Activated T-helper 17 cell treated with anti-CD3 and anti-CD28 coated beads, Interleukin-2, amount 50 U/mL, for 72 hours (primary cell): ENCODE measurements at regions not wholly inside any gene's neighbourhood (a gene's known extent, or its start where the extent isn't known, plus 50 kb on each side); places are given as distances from the start of the nearest gene placed in this dataset.

ENCODE experiments used
- ATAC-seq: fragments of 150-1000 bp; cut with Tn5 transposase; replicated peaks from 2 replicates; pipeline ENCODE4 v1.10.0; 2021; ENCODE audit warnings: mild to moderate bottlenecking, moderate library complexity
- H3K27ac Mint-ChIP-seq: one replicate; pipeline ENCODE4 v1.8.0; 2022; ENCODE audit warnings: mixed read lengths
- H3K27me3 Mint-ChIP-seq: one replicate; pipeline ENCODE4 v1.8.0; 2022; ENCODE audit warnings: mixed read lengths
- H3K36me3 Mint-ChIP-seq: one replicate; pipeline ENCODE4 v1.8.0; 2022; ENCODE audit warnings: low read depth, mild to moderate bottlenecking, mixed read lengths
- H3K4me1 Mint-ChIP-seq: one replicate; pipeline ENCODE4 v1.8.0; 2022; ENCODE audit warnings: mixed read lengths
- H3K4me3 Mint-ChIP-seq: one replicate; pipeline ENCODE4 v1.8.0; 2022; ENCODE audit warnings: mild to moderate bottlenecking, mixed read lengths
- H3K9me3 Mint-ChIP-seq: one replicate; pipeline ENCODE4 v1.8.0; 2022; ENCODE audit warnings: mixed read lengths

- no peaks in the 10 kb centered on the region for H3K4me1 Mint-ChIP-seq
- H3K27ac Mint-ChIP-seq, result no peak overlapping the region
- ATAC-seq, result no peak
- H3K27me3 Mint-ChIP-seq, result peaks cover 8% of the 10 kb centered on the region
- H3K9me3 Mint-ChIP-seq, result no peaks in the 10 kb centered on the region
- H3K36me3 Mint-ChIP-seq, result no peaks in the 10 kb centered on the region
- H3K4me3 Mint-ChIP-seq, result no peak overlapping the region
Observed at GRCh38 chr13:111555903-111556302, 235.5 kb downstream of the TEX29 start.

- H3K36me3 Mint-ChIP-seq, result no peaks in the 10 kb centered on the region
- H3K27me3 Mint-ChIP-seq, result peaks cover 11% of the 10 kb centered on the region
- no peak overlapping the region for H3K4me3 Mint-ChIP-seq
- H3K9me3 Mint-ChIP-seq, result no peaks in the 10 kb centered on the region
- ATAC-seq, result no peak
- H3K4me1 Mint-ChIP-seq, result no peaks in the 10 kb centered on the region
- H3K27ac Mint-ChIP-seq, result no peak overlapping the region
Observed at GRCh38 chr13:111556496-111556895, 236.1 kb downstream of the TEX29 start.

GRCh38 chr13:111557921-111558699 lies 237.7 kb downstream of the TEX29 start:
- Mint-ChIP-seq H3K4me1 (no peaks in the 10 kb centered on the region), H3K27me3 (peaks cover 18% of the 10 kb centered on the region), H3K9me3 (no peaks in the 10 kb centered on the region), H3K27ac (no peak overlapping the region), H3K4me3 (no peak overlapping the region), H3K36me3 (no peaks in the 10 kb centered on the region)
- ATAC-seq, result no peak

GRCh38 chr13:111558700-111559088 lies 238.3 kb downstream of the TEX29 start:
- H3K4me1 Mint-ChIP-seq, result no peaks in the 10 kb centered on the region
- H3K27ac Mint-ChIP-seq, result no peak overlapping the region
- H3K27me3 Mint-ChIP-seq, result peaks cover 18% of the 10 kb centered on the region
- no peak for ATAC-seq
- no peak overlapping the region for H3K4me3 Mint-ChIP-seq
- no peaks in the 10 kb centered on the region for H3K9me3 Mint-ChIP-seq
- H3K36me3 Mint-ChIP-seq, result no peaks in the 10 kb centered on the region

GRCh38 chr13:111559612-111560403 lies 239.4 kb downstream of the TEX29 start:
- H3K9me3 Mint-ChIP-seq, result no peaks in the 10 kb centered on the region
- peaks cover 22% of the 10 kb centered on the region for H3K27me3 Mint-ChIP-seq
- no peak overlapping the region for H3K27ac Mint-ChIP-seq
- no peak overlapping the region for H3K4me3 Mint-ChIP-seq
- ATAC-seq, result no peak
- H3K4me1 Mint-ChIP-seq, result no peaks in the 10 kb centered on the region
- no peaks in the 10 kb centered on the region for H3K36me3 Mint-ChIP-seq

- Mint-ChIP-seq H3K36me3 (no peaks in the 10 kb centered on the region), H3K4me1 (no peaks in the 10 kb centered on the region), H3K9me3 (no peaks in the 10 kb centered on the region)
Observed at GRCh38 chr13:111561091-111561781, 240.8 kb downstream of the TEX29 start.

GRCh38 chr13:111562716-111563115 lies 242.3 kb downstream of the TEX29 start:
- Mint-ChIP-seq H3K4me1 (no peaks in the 10 kb centered on the region), H3K27ac (no peak overlapping the region), H3K9me3 (no peaks in the 10 kb centered on the region), H3K27me3 (peaks cover 23% of the 10 kb centered on the region), H3K36me3 (no peaks in the 10 kb centered on the region), H3K4me3 (no peak overlapping the region)
- ATAC-seq, result no peak

More at GRCh38 chr13:111561091-111561781, 240.8 kb downstream of the TEX29 start:
- Mint-ChIP-seq H3K4me3 (no peak overlapping the region), H3K27me3 (peaks cover 22% of the 10 kb centered on the region), H3K27ac (no peak overlapping the region)
- ATAC-seq, result no peak

- Mint-ChIP-seq H3K36me3 (no peaks in the 10 kb centered on the region), H3K4me1 (no peaks in the 10 kb centered on the region), H3K4me3 (no peak overlapping the region), H3K9me3 (peaks cover 3% of the 10 kb centered on the region), H3K27ac (no peak overlapping the region), H3K27me3 (peaks cover 29% of the 10 kb centered on the region)
- no peak for ATAC-seq
Observed at GRCh38 chr13:111564606-111565005, 244.2 kb downstream of the TEX29 start.

- H3K4me3 Mint-ChIP-seq, result no peak overlapping the region
- peaks cover 3% of the 10 kb centered on the region for H3K9me3 Mint-ChIP-seq
- ATAC-seq, result no peak
- H3K36me3 Mint-ChIP-seq, result no peaks in the 10 kb centered on the region
- no peaks in the 10 kb centered on the region for H3K4me1 Mint-ChIP-seq
- no peak overlapping the region for H3K27ac Mint-ChIP-seq
- H3K27me3 Mint-ChIP-seq, result peaks cover 29% of the 10 kb centered on the region
Observed at GRCh38 chr13:111565400-111565799, 245.0 kb downstream of the TEX29 start.

GRCh38 chr13:111566567-111566966 lies 246.1 kb downstream of the TEX29 start:
- H3K27me3 Mint-ChIP-seq, result peaks cover 25% of the 10 kb centered on the region
- H3K36me3 Mint-ChIP-seq, result no peaks in the 10 kb centered on the region
- peaks cover 3% of the 10 kb centered on the region for H3K9me3 Mint-ChIP-seq
- no peak overlapping the region for H3K4me3 Mint-ChIP-seq
- H3K27ac Mint-ChIP-seq, result no peak overlapping the region
- ATAC-seq, result no peak
- no peaks in the 10 kb centered on the region for H3K4me1 Mint-ChIP-seq

GRCh38 chr13:111567637-111568036 lies 247.2 kb downstream of the TEX29 start:
- peaks cover 18% of the 10 kb centered on the region for H3K27me3 Mint-ChIP-seq
- H3K9me3 Mint-ChIP-seq, result peaks cover 3% of the 10 kb centered on the region
- no peak overlapping the region for H3K4me3 Mint-ChIP-seq
- ATAC-seq, result no peak
- H3K4me1 Mint-ChIP-seq, result no peaks in the 10 kb centered on the region
- H3K27ac Mint-ChIP-seq, result no peak overlapping the region
- no peaks in the 10 kb centered on the region for H3K36me3 Mint-ChIP-seq

- Mint-ChIP-seq H3K4me3 (no peak overlapping the region), H3K9me3 (peaks cover 3% of the 10 kb centered on the region), H3K27me3 (peaks cover 18% of the 10 kb centered on the region), H3K36me3 (no peaks in the 10 kb centered on the region), H3K27ac (no peak overlapping the region), H3K4me1 (no peaks in the 10 kb centered on the region)
- no peak for ATAC-seq
Observed at GRCh38 chr13:111568290-111568689, 247.8 kb downstream of the TEX29 start.

- peaks cover 7% of the 10 kb centered on the region for H3K9me3 Mint-ChIP-seq
- no peaks in the 10 kb centered on the region for H3K4me1 Mint-ChIP-seq
- no peak overlapping the region for H3K27ac Mint-ChIP-seq
- no peak overlapping the region for H3K4me3 Mint-ChIP-seq
- peaks cover 15% of the 10 kb centered on the region for H3K27me3 Mint-ChIP-seq
- no peak for ATAC-seq
- H3K36me3 Mint-ChIP-seq, result no peaks in the 10 kb centered on the region
Observed at GRCh38 chr13:111570911-111571310, 250.5 kb downstream of the TEX29 start.

- Mint-ChIP-seq H3K4me1 (no peaks in the 10 kb centered on the region), H3K36me3 (no peaks in the 10 kb centered on the region), H3K27me3 (peaks cover 9% of the 10 kb centered on the region), H3K27ac (no peak overlapping the region), H3K9me3 (peaks cover 6% of the 10 kb centered on the region), H3K4me3 (no peak overlapping the region)
- ATAC-seq, result no peak
Observed at GRCh38 chr13:111572956-111573761, 252.7 kb downstream of the TEX29 start.
